ENCODE measurements at regions not wholly inside any gene's neighbourhood (a gene's known extent, or its start where the extent isn't known, plus 50 kb on each side); places are given as distances from the start of the nearest gene placed in this dataset.

DNA sequence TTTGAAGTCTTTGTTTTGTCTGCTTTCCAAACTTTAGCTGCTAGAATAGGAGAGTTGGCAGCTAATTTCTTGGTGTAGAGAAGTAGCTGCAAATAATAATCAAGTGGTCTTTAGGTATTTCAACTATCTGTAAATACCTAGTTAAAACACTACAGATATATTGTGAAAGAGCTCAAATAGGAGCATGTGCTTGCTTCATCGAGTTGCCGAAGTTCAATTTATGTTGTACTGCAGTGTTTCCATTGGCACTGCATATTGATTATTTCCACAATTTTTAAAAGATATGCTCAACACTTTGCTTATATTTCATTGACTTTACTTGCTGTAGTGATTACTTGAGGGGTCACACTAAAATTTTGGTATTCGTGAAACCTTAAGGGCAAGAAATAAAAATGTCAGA, 131.6 kb upstream of the BMP4 start:
- no peaks in the 10 kb centered on the region for H3K9me3 ChIP-seq
- TF ChIP-seq, protein P1, sequence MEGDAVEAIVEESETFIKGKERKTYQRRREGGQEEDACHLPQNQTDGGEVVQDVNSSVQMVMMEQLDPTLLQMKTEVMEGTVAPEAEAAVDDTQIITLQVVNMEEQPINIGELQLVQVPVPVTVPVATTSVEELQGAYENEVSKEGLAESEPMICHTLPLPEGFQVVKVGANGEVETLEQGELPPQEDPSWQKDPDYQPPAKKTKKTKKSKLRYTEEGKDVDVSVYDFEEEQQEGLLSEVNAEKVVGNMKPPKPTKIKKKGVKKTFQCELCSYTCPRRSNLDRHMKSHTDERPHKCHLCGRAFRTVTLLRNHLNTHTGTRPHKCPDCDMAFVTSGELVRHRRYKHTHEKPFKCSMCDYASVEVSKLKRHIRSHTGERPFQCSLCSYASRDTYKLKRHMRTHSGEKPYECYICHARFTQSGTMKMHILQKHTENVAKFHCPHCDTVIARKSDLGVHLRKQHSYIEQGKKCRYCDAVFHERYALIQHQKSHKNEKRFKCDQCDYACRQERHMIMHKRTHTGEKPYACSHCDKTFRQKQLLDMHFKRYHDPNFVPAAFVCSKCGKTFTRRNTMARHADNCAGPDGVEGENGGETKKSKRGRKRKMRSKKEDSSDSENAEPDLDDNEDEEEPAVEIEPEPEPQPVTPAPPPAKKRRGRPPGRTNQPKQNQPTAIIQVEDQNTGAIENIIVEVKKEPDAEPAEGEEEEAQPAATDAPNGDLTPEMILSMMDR (IDR thresholded peaks at IDR 0.05): no peak

DNA sequence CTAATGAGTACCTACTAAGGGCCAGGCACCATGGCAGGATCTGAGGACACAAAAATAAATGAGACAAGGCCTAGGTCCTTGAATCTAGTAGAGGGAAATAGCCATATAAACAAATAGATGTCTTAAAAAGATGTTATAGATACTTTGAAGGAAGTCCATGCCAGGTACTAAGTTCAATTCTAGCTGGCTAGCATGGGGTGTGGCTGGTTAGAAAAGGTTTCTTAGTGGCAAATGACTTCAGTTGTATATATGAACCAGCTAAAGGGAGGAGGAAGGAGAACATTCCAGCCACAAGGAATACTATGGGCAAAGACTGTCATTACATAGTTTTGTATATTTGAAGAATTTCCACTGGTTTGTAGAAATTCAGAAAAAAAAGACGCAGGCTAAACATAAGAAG, 133.6 kb upstream of the BMP4 start:
- H3K4me3 ChIP-seq (ENCODE audit: low read depth in 1 of 2, low read length in 1 of 2): no peak overlapping the region
- H3K4me1 ChIP-seq (ENCODE audit: control insufficient read depth in 1 of 2, insufficient read depth in 1 of 2, low read depth in 1 of 2, low read length in 1 of 2): no peaks in the 10 kb centered on the region
- no peak overlapping the region for H3K27ac ChIP-seq
- H3K27me3 ChIP-seq: no peaks in the 10 kb centered on the region
- H3K9me3 ChIP-seq: peaks cover 3% of the 10 kb centered on the region
- TF ChIP-seq, protein P1 (IDR thresholded peaks at IDR 0.05): no peak
- H3K36me3 ChIP-seq: no peaks in the 10 kb centered on the region

More for the DNA sequence above, 131.6 kb upstream of the BMP4 start:
- H3K27me3 ChIP-seq: no peaks in the 10 kb centered on the region
- no peak overlapping the region for H3K27ac ChIP-seq
- H3K36me3 ChIP-seq: no peaks in the 10 kb centered on the region
- no peak overlapping the region for H3K4me3 ChIP-seq (ENCODE audit: low read depth in 1 of 2, low read length in 1 of 2)
- no peaks in the 10 kb centered on the region for H3K4me1 ChIP-seq (ENCODE audit: control insufficient read depth in 1 of 2, insufficient read depth in 1 of 2, low read depth in 1 of 2, low read length in 1 of 2)

DNA sequence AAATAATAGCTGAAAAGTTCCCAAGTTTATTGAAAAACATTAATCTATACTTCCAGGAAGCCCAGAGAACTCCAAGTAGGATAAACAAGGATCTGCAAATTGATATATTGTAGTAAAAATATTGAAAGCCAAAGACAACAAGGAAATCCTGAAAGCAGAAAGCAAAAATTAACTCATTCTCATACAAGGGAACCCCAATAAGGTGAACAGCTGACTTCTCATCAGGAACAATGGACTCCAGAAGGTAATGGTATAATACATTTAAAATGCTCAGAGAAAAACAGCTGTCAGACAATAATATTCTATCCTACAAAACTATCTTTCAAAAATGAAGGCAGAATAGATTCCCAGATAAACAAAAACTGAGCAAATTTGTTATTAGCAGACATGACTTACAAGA, 138.1 kb upstream of the BMP4 start:
- TF ChIP-seq, protein P1 (IDR thresholded peaks at IDR 0.05): no peak
- Histone ChIP-seq H3K27ac (no peak overlapping the region), H3K4me3 (ENCODE audit: low read depth in 1 of 2, low read length in 1 of 2) (no peak overlapping the region), H3K27me3 (no peaks in the 10 kb centered on the region), H3K36me3 (no peaks in the 10 kb centered on the region), H3K9me3 (peaks cover 3% of the 10 kb centered on the region), H3K4me1 (ENCODE audit: control insufficient read depth in 1 of 2, insufficient read depth in 1 of 2, low read depth in 1 of 2, low read length in 1 of 2) (no peaks in the 10 kb centered on the region)

DNA sequence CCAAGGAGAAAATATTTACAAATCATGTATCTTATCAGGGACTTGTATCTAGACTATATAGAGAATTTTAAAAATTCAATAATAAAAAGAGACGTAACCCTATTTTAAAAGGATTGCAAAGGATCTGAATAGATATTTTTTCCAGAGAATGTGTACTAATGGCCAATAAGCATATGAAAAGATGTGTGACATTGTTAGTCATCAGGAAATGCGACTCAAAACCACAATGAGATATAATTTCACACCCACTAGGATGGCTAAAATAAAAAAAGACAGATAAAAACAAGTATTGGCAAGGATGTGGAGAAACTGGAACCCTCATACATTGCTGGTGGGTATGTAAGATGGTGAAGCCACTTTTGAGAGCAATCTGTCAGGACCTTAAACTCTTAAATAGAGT, 141.9 kb upstream of the BMP4 start:
- TF ChIP-seq, protein P1 (IDR thresholded peaks at IDR 0.05): no peak
- H3K9me3 ChIP-seq: peaks cover 3% of the 10 kb centered on the region
- H3K27ac ChIP-seq: no peak overlapping the region
- no peak overlapping the region for H3K4me3 ChIP-seq (ENCODE audit: low read depth in 1 of 2, low read length in 1 of 2)
- H3K4me1 ChIP-seq (ENCODE audit: control insufficient read depth in 1 of 2, insufficient read depth in 1 of 2, low read depth in 1 of 2, low read length in 1 of 2): no peaks in the 10 kb centered on the region
- no peaks in the 10 kb centered on the region for H3K36me3 ChIP-seq
- H3K27me3 ChIP-seq: no peaks in the 10 kb centered on the region

DNA sequence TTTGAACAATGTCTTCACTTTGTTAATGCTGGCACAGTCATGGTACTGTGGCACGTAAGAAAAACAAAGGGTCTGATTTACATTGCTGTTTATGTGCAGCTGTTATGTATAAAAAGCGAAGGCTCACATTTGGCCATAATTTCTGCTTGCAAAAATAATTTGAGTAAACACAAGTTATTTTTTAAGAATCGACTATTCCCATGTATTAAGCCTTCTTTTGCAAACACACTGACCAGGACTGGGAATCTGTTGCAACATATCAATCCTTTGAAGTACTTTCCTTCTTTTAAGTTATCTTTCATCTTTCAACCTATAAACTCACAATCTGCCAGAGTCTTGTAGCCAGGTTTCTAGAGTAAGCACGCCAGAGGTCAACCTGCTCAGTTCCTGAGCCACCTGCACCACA, 145.4 kb upstream of the BMP4 start:
- Histone ChIP-seq H3K27ac (no peak overlapping the region), H3K9me3 (no peaks in the 10 kb centered on the region), H3K4me1 (ENCODE audit: control insufficient read depth in 1 of 2, insufficient read depth in 1 of 2, low read depth in 1 of 2, low read length in 1 of 2) (no peaks in the 10 kb centered on the region), H3K36me3 (no peaks in the 10 kb centered on the region), H3K4me3 (ENCODE audit: low read depth in 1 of 2, low read length in 1 of 2) (no peak overlapping the region), H3K27me3 (no peaks in the 10 kb centered on the region)
- TF ChIP-seq, protein P1 (IDR thresholded peaks at IDR 0.05): no peak

DNA sequence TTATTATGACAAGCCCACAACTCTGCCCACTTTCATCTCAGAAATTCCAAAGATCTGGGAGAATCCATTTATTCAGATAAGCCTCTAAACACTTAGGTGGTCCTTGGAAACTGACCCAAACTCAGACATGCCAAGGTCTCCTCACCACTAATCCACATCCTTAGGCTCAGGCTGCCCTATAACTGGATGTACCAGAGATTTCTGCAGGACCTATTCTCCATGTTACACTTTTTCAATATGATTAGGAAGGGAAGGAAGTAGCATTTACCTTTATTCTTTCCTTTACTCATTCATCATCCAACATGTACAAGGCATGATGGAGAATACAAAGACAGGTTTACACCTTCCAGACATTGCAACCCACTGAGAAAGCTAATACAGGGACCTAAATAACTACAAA, 145.9 kb upstream of the BMP4 start:
- H3K9me3 ChIP-seq: no peaks in the 10 kb centered on the region
- TF ChIP-seq, protein P1 (IDR thresholded peaks at IDR 0.05): no peak
- no peak overlapping the region for H3K4me3 ChIP-seq (ENCODE audit: low read depth in 1 of 2, low read length in 1 of 2)
- H3K4me1 ChIP-seq (ENCODE audit: control insufficient read depth in 1 of 2, insufficient read depth in 1 of 2, low read depth in 1 of 2, low read length in 1 of 2): no peaks in the 10 kb centered on the region
- H3K36me3 ChIP-seq: no peaks in the 10 kb centered on the region
- no peaks in the 10 kb centered on the region for H3K27me3 ChIP-seq
- H3K27ac ChIP-seq: no peak overlapping the region
